ENCODE measurements at regions not wholly inside any gene's neighbourhood (a gene's known extent, or its start where the extent isn't known, plus 50 kb on each side); places are given as distances from the start of the nearest gene placed in this dataset.

GRCh38 chr1:221810406-221810805, 68.5 kb upstream of the DUSP10 start:
- no peak overlapping the region for H3K4me3 ChIP-seq (ENCODE audit: low read depth, low read length)
- DNase-seq (ENCODE audit: low read depth, low spot score): peak; percentile 67
- no peak for TF ChIP-seq CTCF (IDR thresholded peaks at IDR 0.05; ENCODE audit: insufficient read depth, low read length, missing control alignments)
- ChIA-PET POLR2A (interaction anchor here (1.3 kb wide), 1 partner anchor 9 kb away, joined by 4 read pairs; no protein-coding TSS in a partner anchor), CTCF (interaction anchor here (0.7 to 1.7 kb wide), 3 partner anchors 9 to 655 kb away, joined by 3 to 5 read pairs (median 3); partner anchors contain the start of gene DUSP10)

DNA sequence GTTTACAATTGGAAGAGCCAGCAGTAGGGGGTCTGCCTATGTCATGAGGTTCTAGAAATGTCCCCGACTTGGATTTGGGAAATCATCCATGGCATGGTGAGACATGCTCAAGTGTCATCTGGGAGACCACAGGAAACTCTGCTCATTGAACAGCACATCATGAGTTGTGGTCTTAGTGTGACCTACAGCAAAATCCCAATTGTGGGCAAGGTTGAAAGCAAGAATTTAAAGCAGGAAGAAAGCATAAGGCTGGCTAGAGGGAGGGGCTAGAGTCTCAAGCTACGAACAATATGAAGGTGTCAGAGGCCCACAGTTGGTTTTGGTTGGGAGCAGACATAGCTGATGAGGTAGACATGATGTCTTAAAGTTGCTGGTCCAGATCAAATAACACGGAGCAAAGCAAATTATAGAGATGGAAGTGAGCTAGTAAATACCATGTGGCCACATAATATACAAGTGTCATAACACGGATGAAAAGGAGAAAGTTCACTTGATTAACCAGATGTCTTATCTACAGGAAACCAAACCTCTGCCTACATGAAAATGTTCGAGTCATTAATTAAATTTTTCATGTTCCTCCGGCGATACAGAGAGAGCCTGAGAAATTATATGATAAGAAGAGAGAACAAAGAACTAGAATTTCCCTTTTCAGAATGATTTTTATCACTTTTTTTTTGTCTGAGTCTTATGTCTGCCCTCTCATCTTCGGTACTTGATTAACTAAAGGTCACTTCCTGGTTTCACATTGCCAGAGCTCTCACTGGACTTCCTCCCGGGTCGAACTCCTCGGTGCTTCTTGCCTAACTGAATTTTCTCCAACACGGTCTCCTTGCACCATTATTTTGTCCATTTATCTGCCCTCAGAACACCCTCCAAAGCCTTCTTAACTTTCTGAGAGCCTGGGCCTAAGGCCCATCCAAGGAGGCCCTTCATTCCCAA, 67.5 kb upstream of the DUSP10 start:
- DNase-seq (ENCODE audit: low read depth, low spot score): no peak
- ChIA-PET POLR2A (interaction anchor here (1.0 to 1.3 kb wide), 2 partner anchors 8 to 68 kb away, joined by 3 to 4 read pairs; partner anchors contain the start of gene DUSP10), CTCF (interaction anchor here (1.0 to 1.7 kb wide), 3 partner anchors 8 to 656 kb away, joined by 3 to 5 read pairs (median 3); no protein-coding TSS in a partner anchor)
- TF ChIP-seq CTCF (IDR thresholded peaks at IDR 0.05; ENCODE audit: insufficient read depth, low read length, missing control alignments): no peak
- H3K4me3 ChIP-seq (ENCODE audit: low read depth, low read length): no peak overlapping the region

GRCh38 chr1:221806984-221807383, 65.1 kb upstream of the DUSP10 start:
- ChIA-PET CTCF (no interaction called here), POLR2A (no interaction called here)
- TF ChIP-seq CTCF (IDR thresholded peaks at IDR 0.05; ENCODE audit: insufficient read depth, low read length, missing control alignments): no peak
- no peak for DNase-seq (ENCODE audit: low read depth, low spot score)
- H3K4me3 ChIP-seq (ENCODE audit: low read depth, low read length): no peak overlapping the region

DNA sequence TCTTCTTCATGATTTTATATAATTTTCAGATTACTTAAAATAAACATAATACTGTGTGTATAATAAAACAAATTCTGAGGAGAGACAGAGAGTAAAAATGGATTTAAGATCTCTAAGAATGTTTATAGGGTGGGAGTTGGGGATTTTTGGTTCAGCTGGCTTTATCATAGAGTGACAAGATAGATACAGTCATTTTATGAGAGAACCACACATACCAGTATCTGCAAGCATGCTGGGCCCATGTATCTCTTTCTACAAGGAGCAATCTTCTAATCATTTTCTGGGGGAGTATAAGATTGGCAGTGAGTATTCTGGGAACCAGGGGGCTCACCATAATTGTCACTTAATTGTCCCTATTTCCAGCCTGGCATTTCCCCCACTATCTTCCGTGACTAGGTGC, 64.3 kb upstream of the DUSP10 start:
- ChIA-PET POLR2A (no interaction called here), CTCF (no interaction called here)
- no peak for TF ChIP-seq CTCF (IDR thresholded peaks at IDR 0.05; ENCODE audit: insufficient read depth, low read length, missing control alignments)
- no peak for DNase-seq (ENCODE audit: low read depth, low spot score)
- H3K4me3 ChIP-seq (ENCODE audit: low read depth, low read length): no peak overlapping the region

GRCh38 chr1:221805121-221805520, 63.2 kb upstream of the DUSP10 start:
- H3K4me3 ChIP-seq (ENCODE audit: low read depth, low read length): no peak overlapping the region
- no peak for DNase-seq (ENCODE audit: low read depth, low spot score)
- ChIA-PET POLR2A (no interaction called here), CTCF (no interaction called here)
- no peak for TF ChIP-seq CTCF (IDR thresholded peaks at IDR 0.05; ENCODE audit: insufficient read depth, low read length, missing control alignments)

- ChIA-PET POLR2A (no interaction called here), CTCF (no interaction called here)
- TF ChIP-seq CTCF (IDR thresholded peaks at IDR 0.05; ENCODE audit: insufficient read depth, low read length, missing control alignments): no peak
- H3K4me3 ChIP-seq (ENCODE audit: low read depth, low read length): no peak overlapping the region
- no peak for DNase-seq (ENCODE audit: low read depth, low spot score)
These were observed 62.4 kb upstream of the DUSP10 start for GRCh38 chr1:221804303-221804702.
